ENCODE measurements at regions not wholly inside any gene's neighbourhood (a gene's known extent, or its start where the extent isn't known, plus 50 kb on each side); places are given as distances from the start of the nearest gene placed in this dataset.

GRCh38 chr1:209463441-209463840, 120.1 kb upstream of the CAMK1G start:
- DNase-seq (ENCODE audit: low read depth in 2 of 2, low spot score in 1 of 2): no peak

GRCh38 chr1:209473025-209473424, 110.5 kb upstream of the CAMK1G start:
- DNase-seq (ENCODE audit: low read depth in 2 of 2, low spot score in 1 of 2): no peak

GRCh38 chr1:209480345-209480744, 103.2 kb upstream of the CAMK1G start:
- DNase-seq (ENCODE audit: low read depth in 2 of 2, low spot score in 1 of 2): no peak

GRCh38 chr1:209483691-209484090, 99.8 kb upstream of the CAMK1G start:
- no peak for DNase-seq (ENCODE audit: low read depth in 2 of 2, low spot score in 1 of 2)

GRCh38 chr1:209484429-209484828, 99.1 kb upstream of the CAMK1G start:
- DNase-seq (ENCODE audit: low read depth in 2 of 2, low spot score in 1 of 2): no peak

GRCh38 chr1:209485167-209485566, 98.3 kb upstream of the CAMK1G start:
- DNase-seq (ENCODE audit: low read depth in 2 of 2, low spot score in 1 of 2): no peak

GRCh38 chr1:209485751-209486150, 97.8 kb upstream of the CAMK1G start:
- no peak for DNase-seq (ENCODE audit: low read depth in 2 of 2, low spot score in 1 of 2)

- no peak for DNase-seq (ENCODE audit: low read depth in 2 of 2, low spot score in 1 of 2)
Observed at GRCh38 chr1:209486861-209487593, 96.5 kb upstream of the CAMK1G start.

GRCh38 chr1:209490013-209490412, 93.5 kb upstream of the CAMK1G start:
- no peak for DNase-seq (ENCODE audit: low read depth in 2 of 2, low spot score in 1 of 2)

- DNase-seq (ENCODE audit: low read depth in 2 of 2, low spot score in 1 of 2): no peak
Observed at GRCh38 chr1:209491031-209491430, 92.5 kb upstream of the CAMK1G start.

- no peak for DNase-seq (ENCODE audit: low read depth in 2 of 2, low spot score in 1 of 2)
Observed at GRCh38 chr1:209491496-209491895, 92.0 kb upstream of the CAMK1G start.

- no peak for DNase-seq (ENCODE audit: low read depth in 2 of 2, low spot score in 1 of 2)
Observed at GRCh38 chr1:209491897-209492296, 91.6 kb upstream of the CAMK1G start.

GRCh38 chr1:209493559-209493958, 90.0 kb upstream of the CAMK1G start:
- no peak for DNase-seq (ENCODE audit: low read depth in 2 of 2, low spot score in 1 of 2)

GRCh38 chr1:209497729-209498128, 85.8 kb upstream of the CAMK1G start:
- DNase-seq (ENCODE audit: low read depth in 2 of 2, low spot score in 1 of 2): no peak

- no peak for DNase-seq (ENCODE audit: low read depth in 2 of 2, low spot score in 1 of 2)
Observed at GRCh38 chr1:209500993-209501392, 82.5 kb upstream of the CAMK1G start.

- DNase-seq (ENCODE audit: low read depth in 2 of 2, low spot score in 1 of 2): no peak
Observed at GRCh38 chr1:209503196-209503595, 80.3 kb upstream of the CAMK1G start.

- no peak for DNase-seq (ENCODE audit: low read depth in 2 of 2, low spot score in 1 of 2)
Observed at GRCh38 chr1:209504571-209504970, 78.9 kb upstream of the CAMK1G start.

- DNase-seq (ENCODE audit: low read depth in 2 of 2, low spot score in 1 of 2): no peak
Observed at GRCh38 chr1:209505044-209505443, 78.5 kb upstream of the CAMK1G start.

GRCh38 chr1:209506101-209506500, 77.4 kb upstream of the CAMK1G start:
- DNase-seq (ENCODE audit: low read depth in 2 of 2, low spot score in 1 of 2): no peak

GRCh38 chr1:209509039-209509438, 74.5 kb upstream of the CAMK1G start:
- no peak for DNase-seq (ENCODE audit: low read depth in 2 of 2, low spot score in 1 of 2)

- no peak for DNase-seq (ENCODE audit: low read depth in 2 of 2, low spot score in 1 of 2)
Observed at GRCh38 chr1:209510063-209510462, 73.5 kb upstream of the CAMK1G start.

- DNase-seq (ENCODE audit: low read depth in 2 of 2, low spot score in 1 of 2): no peak
Observed at GRCh38 chr1:209511169-209511568, 72.3 kb upstream of the CAMK1G start.

- DNase-seq (ENCODE audit: low read depth in 2 of 2, low spot score in 1 of 2): no peak
Observed at GRCh38 chr1:209512821-209513220, 70.7 kb upstream of the CAMK1G start.
